Uterus (tissue), 2 donors: ENCODE measurements at regions not wholly inside any gene's neighbourhood (a gene's known extent, or its start where the extent isn't known, plus 50 kb on each side); places are given as distances from the start of the nearest gene placed in this dataset.

Experiments used
- CTCF ChIP-seq, 4 experiments: fragments of 200-600 bp in 2 of 4; fragments of 450-650 bp in 2 of 4; sonication (generic) in 2 of 4; IDR thresholded peaks; one replicate each; pipeline ENCODE4 v1.5.1; 2016 to 2019; ENCODE audit warnings: antibody characterized with exemption in 4 of 4, mild to moderate bottlenecking in 2 of 4, moderate library complexity in 1 of 4
- POLR2A ChIP-seq, 2 donors: fragments of 450-650 bp; IDR thresholded peaks; one replicate each; pipeline ENCODE4 v1.6.1; 2016; ENCODE audit warnings: antibody characterized with exemption in 2 of 2, mild to moderate bottlenecking in 1 of 2, moderate library complexity in 1 of 2

DNA sequence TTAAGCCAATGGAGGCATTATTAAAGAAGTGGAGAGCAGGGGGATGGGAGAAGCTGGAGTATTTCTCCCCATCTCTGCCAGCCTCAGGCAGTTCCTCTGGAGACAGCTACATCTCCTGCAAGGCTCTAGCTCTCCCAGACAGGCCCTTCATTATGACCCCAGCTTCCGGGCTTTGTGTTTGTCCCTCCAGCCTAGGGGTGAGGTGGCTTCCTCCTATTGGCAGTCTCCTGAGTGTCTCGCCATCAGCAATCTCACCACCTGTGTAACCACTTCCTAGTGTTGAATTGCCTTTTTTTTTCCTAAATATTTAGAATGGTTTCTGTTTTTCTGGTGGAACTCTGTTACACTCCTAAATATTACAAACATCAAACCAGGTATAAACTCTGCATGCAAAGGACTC lies 122.3 kb downstream of the FAM174B start:
- TF ChIP-seq CTCF (IDR thresholded peaks at IDR 0.05) (no peak), POLR2A (IDR thresholded peaks at IDR 0.05) (no peak)
